ENCODE measurements at regions not wholly inside any gene's neighbourhood (a gene's known extent, or its start where the extent isn't known, plus 50 kb on each side); places are given as distances from the start of the nearest gene placed in this dataset.

DNA sequence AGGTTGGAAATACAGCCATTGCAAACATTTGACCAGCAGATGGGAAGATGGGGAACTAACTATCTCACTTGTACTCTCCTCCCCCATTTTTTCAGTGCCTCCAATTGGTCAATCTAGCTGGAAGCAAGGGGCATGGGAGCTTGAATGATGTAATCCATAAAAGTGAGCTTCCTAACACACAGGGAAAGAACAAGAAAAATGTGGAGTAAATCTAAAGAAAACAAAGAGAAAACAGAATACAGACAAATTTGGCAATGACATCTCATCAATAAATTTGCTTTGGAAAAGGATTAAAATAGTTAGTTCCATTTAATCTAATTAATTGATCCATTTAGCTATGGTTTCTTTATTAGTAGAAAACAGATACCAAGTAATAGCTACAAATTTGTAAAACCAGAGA lies 592.6 kb upstream of the SOX9 start:
- no peak overlapping the region for H3K4me2 ChIP-seq
- no peaks in the 10 kb centered on the region for H3K9me3 ChIP-seq
- no peaks in the 10 kb centered on the region for H3K4me1 ChIP-seq
- TF ChIP-seq, protein P1, sequence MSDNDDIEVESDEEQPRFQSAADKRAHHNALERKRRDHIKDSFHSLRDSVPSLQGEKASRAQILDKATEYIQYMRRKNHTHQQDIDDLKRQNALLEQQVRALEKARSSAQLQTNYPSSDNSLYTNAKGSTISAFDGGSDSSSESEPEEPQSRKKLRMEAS (IDR thresholded peaks at IDR 0.05): no peak
- TF ChIP-seq MAFK (IDR thresholded peaks at IDR 0.05; ENCODE audit: partially characterized antibody): no peak
- no peak for TF ChIP-seq ESRRA (IDR thresholded peaks at IDR 0.05; ENCODE audit: borderline replicate concordance, low read length)
- TF ChIP-seq EHF (CRISPR knock-in tag; IDR thresholded peaks at IDR 0.05): no peak
- no peak for TF ChIP-seq MYC (IDR thresholded peaks at IDR 0.05; ENCODE audit: borderline replicate concordance, low read length)
- no peak for TF ChIP-seq EHMT2 (IDR thresholded peaks at IDR 0.05; ENCODE audit: low read depth)
- no peak for TF ChIP-seq CHD2 (IDR thresholded peaks at IDR 0.05; ENCODE audit: low read length, partially characterized antibody)
- TF ChIP-seq SMC3 (IDR thresholded peaks at IDR 0.05): no peak
- no peak for TF ChIP-seq RAD21 (conservative IDR thresholded peaks at IDR 0.05 in 1 of 2, IDR thresholded peaks at IDR 0.05 in 1 of 2)
- TF ChIP-seq, protein P2, sequence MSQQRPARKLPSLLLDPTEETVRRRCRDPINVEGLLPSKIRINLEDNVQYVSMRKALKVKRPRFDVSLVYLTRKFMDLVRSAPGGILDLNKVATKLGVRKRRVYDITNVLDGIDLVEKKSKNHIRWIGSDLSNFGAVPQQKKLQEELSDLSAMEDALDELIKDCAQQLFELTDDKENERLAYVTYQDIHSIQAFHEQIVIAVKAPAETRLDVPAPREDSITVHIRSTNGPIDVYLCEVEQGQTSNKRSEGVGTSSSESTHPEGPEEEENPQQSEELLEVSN (IDR thresholded peaks at IDR 0.05; ENCODE audit: borderline replicate concordance, low read depth): no peak
- no peak for TF ChIP-seq FOSB (CRISPR knock-in tag; IDR thresholded peaks at IDR 0.05)
- H3K4me3 ChIP-seq: no peak overlapping the region
- POLR2A ChIA-PET: no interaction called here
- CTCF ChIA-PET: no interaction called here
- no peak for ATAC-seq
- no peak overlapping the region for H3K27ac ChIP-seq
- no peak for FAIRE-seq
- DNase-seq (ENCODE audit: low read depth in 1 of 2, low spot score in 1 of 2): no peak

DNA sequence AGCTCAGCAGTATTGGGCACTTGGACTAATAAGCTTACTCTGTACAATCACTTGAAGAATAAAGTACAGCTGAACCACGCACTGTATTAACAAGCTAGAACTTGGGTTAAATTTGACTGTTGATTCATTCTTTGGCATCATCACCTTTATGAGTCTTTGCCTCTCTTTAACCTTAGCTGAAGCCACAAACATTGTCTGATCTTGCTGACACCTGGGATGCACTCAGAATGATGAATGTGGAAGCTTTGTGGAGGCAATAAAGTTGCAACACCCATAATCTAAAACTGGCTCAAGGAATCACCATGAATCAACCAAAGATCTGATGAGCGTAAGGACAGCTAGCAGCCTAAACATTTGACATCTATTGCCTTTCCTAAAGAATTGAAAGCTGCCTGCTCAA lies 590.6 kb upstream of the SOX9 start:
- WGBS (ENCODE audit: missing lambda C conversion rate): 37% methylated on average over 2 of the region's 2 CpGs
- DNase-seq (ENCODE audit: low read depth in 1 of 2, low spot score in 1 of 2) (no peak), ATAC-seq (no peak), FAIRE-seq (peak; percentile 89)
- Histone ChIP-seq H3K9me3 (no peaks in the 10 kb centered on the region), H3K4me2 (no peak overlapping the region), H3K4me3 (no peak overlapping the region), H3K27ac (no peak overlapping the region), H3K4me1 (no peaks in the 10 kb centered on the region)
- ChIA-PET CTCF (no interaction called here), POLR2A (no interaction called here)
- TF ChIP-seq POLR2A (IDR thresholded peaks at IDR 0.05; ENCODE audit: low read length): no peak
- no peak for TF ChIP-seq NPAS2 (CRISPR knock-in tag; IDR thresholded peaks at IDR 0.05; ENCODE audit: borderline replicate concordance)
- TF ChIP-seq, protein P3, sequence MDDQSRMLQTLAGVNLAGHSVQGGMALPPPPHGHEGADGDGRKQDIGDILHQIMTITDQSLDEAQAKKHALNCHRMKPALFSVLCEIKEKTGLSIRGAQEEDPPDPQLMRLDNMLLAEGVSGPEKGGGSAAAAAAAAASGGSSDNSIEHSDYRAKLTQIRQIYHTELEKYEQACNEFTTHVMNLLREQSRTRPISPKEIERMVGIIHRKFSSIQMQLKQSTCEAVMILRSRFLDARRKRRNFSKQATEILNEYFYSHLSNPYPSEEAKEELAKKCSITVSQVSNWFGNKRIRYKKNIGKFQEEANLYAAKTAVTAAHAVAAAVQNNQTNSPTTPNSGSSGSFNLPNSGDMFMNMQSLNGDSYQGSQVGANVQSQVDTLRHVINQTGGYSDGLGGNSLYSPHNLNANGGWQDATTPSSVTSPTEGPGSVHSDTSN (IDR thresholded peaks at IDR 0.05): no peak
- no peak for TF ChIP-seq HEYL (CRISPR knock-in tag; IDR thresholded peaks at IDR 0.05)
- no peak for TF ChIP-seq TFCP2L1 (CRISPR knock-in tag; IDR thresholded peaks at IDR 0.05)
- TF ChIP-seq, protein P4, sequence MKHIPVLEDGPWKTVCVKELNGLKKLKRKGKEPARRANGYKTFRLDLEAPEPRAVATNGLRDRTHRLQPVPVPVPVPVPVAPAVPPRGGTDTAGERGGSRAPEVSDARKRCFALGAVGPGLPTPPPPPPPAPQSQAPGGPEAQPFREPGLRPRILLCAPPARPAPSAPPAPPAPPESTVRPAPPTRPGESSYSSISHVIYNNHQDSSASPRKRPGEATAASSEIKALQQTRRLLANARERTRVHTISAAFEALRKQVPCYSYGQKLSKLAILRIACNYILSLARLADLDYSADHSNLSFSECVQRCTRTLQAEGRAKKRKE (CRISPR knock-in tag; IDR thresholded peaks at IDR 0.05; ENCODE audit: low read depth): no peak
- TF ChIP-seq MYC (IDR thresholded peaks at IDR 0.05; ENCODE audit: borderline replicate concordance, low read length): no peak
- no peak for TF ChIP-seq PHF8 (IDR thresholded peaks at IDR 0.05; ENCODE audit: borderline replicate concordance, low read depth)
- TF ChIP-seq NFE2L2 (conservative IDR thresholded peaks at IDR 0.05; ENCODE audit: low read length): no peak
- TF ChIP-seq KDM1A (IDR thresholded peaks at IDR 0.05; ENCODE audit: low read depth): no peak
- TF ChIP-seq SMC3 (IDR thresholded peaks at IDR 0.05): no peak
- no peak for TF ChIP-seq CHD2 (IDR thresholded peaks at IDR 0.05; ENCODE audit: low read length, partially characterized antibody)
- no peak for TF ChIP-seq RAD21 (conservative IDR thresholded peaks at IDR 0.05 in 1 of 2, IDR thresholded peaks at IDR 0.05 in 1 of 2)
- TF ChIP-seq EHMT2 (IDR thresholded peaks at IDR 0.05; ENCODE audit: low read depth): no peak
- TF ChIP-seq EP300 (IDR thresholded peaks at IDR 0.05): no peak
- TF ChIP-seq KDM5A (IDR thresholded peaks at IDR 0.05): no peak
- no peak for TF ChIP-seq MAFK (IDR thresholded peaks at IDR 0.05; ENCODE audit: partially characterized antibody)
- no peak for TF ChIP-seq NR3C1 (IDR thresholded peaks at IDR 0.05)
- TF ChIP-seq CEBPB (IDR thresholded peaks at IDR 0.05): no peak

DNA sequence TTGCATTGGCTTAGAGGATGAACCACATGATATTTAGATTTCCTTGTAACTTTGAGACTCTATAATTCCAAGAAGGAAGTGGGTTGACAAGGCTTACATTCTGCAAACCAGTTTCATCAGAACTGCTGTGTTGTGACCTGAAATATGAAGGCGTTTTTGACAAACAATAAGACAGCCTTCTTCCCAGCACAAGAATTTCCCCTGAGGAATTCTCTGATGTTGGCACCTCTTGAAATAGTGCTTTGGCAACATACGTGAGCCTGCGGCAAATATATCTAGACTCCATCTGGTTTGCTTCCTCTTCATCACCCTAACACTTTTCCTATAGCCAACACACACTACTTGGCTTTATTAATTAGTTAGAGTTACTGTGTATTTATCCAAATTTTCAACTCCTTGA lies 585.5 kb upstream of the SOX9 start:
- no peak for ATAC-seq
- no peak for FAIRE-seq
- Histone ChIP-seq H3K4me1 (no peaks in the 10 kb centered on the region), H3K4me3 (no peak overlapping the region), H3K9me3 (no peaks in the 10 kb centered on the region), H3K4me2 (no peak overlapping the region), H3K27ac (no peak overlapping the region)
- 61% methylated on average over 3 of the region's 3 CpGs for WGBS (ENCODE audit: missing lambda C conversion rate)
- no peak for DNase-seq (ENCODE audit: low read depth in 1 of 2, low spot score in 1 of 2)
- ChIA-PET CTCF (no interaction called here), POLR2A (no interaction called here)
- no peak for TF ChIP-seq MAZ (IDR thresholded peaks at IDR 0.05; ENCODE audit: borderline replicate concordance, low read depth, low read length)
- no peak for TF ChIP-seq NR3C1 (IDR thresholded peaks at IDR 0.05)
- TF ChIP-seq, protein P5, sequence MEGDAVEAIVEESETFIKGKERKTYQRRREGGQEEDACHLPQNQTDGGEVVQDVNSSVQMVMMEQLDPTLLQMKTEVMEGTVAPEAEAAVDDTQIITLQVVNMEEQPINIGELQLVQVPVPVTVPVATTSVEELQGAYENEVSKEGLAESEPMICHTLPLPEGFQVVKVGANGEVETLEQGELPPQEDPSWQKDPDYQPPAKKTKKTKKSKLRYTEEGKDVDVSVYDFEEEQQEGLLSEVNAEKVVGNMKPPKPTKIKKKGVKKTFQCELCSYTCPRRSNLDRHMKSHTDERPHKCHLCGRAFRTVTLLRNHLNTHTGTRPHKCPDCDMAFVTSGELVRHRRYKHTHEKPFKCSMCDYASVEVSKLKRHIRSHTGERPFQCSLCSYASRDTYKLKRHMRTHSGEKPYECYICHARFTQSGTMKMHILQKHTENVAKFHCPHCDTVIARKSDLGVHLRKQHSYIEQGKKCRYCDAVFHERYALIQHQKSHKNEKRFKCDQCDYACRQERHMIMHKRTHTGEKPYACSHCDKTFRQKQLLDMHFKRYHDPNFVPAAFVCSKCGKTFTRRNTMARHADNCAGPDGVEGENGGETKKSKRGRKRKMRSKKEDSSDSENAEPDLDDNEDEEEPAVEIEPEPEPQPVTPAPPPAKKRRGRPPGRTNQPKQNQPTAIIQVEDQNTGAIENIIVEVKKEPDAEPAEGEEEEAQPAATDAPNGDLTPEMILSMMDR (IDR thresholded peaks at IDR 0.05): no peak
- TF ChIP-seq PHF8 (IDR thresholded peaks at IDR 0.05; ENCODE audit: borderline replicate concordance, low read depth): no peak
- no peak for TF ChIP-seq POLR2AphosphoS2 (conservative IDR thresholded peaks at IDR 0.05; ENCODE audit: low read length)
- no peak for TF ChIP-seq RNF2 (IDR thresholded peaks at IDR 0.05; ENCODE audit: borderline replicate concordance, low read depth)
- TF ChIP-seq RAD21 (conservative IDR thresholded peaks at IDR 0.05 in 1 of 2, IDR thresholded peaks at IDR 0.05 in 1 of 2): no peak
- TF ChIP-seq, protein P6, sequence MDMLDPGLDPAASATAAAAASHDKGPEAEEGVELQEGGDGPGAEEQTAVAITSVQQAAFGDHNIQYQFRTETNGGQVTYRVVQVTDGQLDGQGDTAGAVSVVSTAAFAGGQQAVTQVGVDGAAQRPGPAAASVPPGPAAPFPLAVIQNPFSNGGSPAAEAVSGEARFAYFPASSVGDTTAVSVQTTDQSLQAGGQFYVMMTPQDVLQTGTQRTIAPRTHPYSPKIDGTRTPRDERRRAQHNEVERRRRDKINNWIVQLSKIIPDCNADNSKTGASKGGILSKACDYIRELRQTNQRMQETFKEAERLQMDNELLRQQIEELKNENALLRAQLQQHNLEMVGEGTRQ (IDR thresholded peaks at IDR 0.05): no peak
